HepG2 (cell line): ENCODE measurements at regions not wholly inside any gene's neighbourhood (a gene's known extent, or its start where the extent isn't known, plus 50 kb on each side); places are given as distances from the start of the nearest gene placed in this dataset.

Source experiments
- CREB1 ChIP-seq, 2 experiments: fragments of 450-650 bp in 1 of 2; IDR thresholded peaks; 2 replicates each; pipeline ENCODE4 v1.6.1; 2016 to 2017; ENCODE audit warnings: control low read depth in 1 of 2, mild to moderate bottlenecking in 1 of 2, missing compliant biosample characterization in 1 of 2, missing genetic modification characterization in 1 of 2
- MED1 ChIP-seq: sonication (generic); formaldehyde crosslinking; IDR thresholded peaks from 2 replicates; pipeline ENCODE4 v1.4.0; 2020; ENCODE audit warnings: missing genetic modification reagents
- NFKBIZ ChIP-seq: IDR thresholded peaks from 2 replicates; pipeline ENCODE4 v1.6.1; 2018; ENCODE audit warnings: missing genetic modification reagents, missing compliant biosample characterization
- PRMT3 ChIP-seq: sonication (generic); formaldehyde crosslinking; IDR thresholded peaks from 2 replicates; pipeline ENCODE4 v1.8.1; 2022; ENCODE audit warnings: low read depth, mild to moderate bottlenecking, moderate library complexity, missing genetic modification reagents, borderline replicate concordance
- RFX5 ChIP-seq: IDR thresholded peaks from 2 replicates; pipeline ENCODE4 v1.6.1; 2011; ENCODE audit warnings: low read depth, low read length, improper control_type of control experiment
- SIN3A ChIP-seq: IDR thresholded peaks from 2 replicates; pipeline ENCODE4 v1.6.1; 2011; ENCODE audit warnings: low read depth, mild to moderate bottlenecking, control low read depth, low read length, borderline replicate concordance
- ZSCAN21 ChIP-seq: sonication (generic); formaldehyde crosslinking; IDR thresholded peaks from 2 replicates; pipeline ENCODE4 v1.8.0; 2022; ENCODE audit warnings: mild to moderate bottlenecking, missing genetic modification reagents, moderate library complexity, borderline replicate concordance
- TF ChIP-seq, protein P1 (sequence below): sonication (generic); formaldehyde crosslinking; IDR thresholded peaks from 2 replicates; pipeline ENCODE4 v1.5.0; 2020; ENCODE audit warnings: mild to moderate bottlenecking, missing genetic modification reagents, moderate library complexity

DNA sequence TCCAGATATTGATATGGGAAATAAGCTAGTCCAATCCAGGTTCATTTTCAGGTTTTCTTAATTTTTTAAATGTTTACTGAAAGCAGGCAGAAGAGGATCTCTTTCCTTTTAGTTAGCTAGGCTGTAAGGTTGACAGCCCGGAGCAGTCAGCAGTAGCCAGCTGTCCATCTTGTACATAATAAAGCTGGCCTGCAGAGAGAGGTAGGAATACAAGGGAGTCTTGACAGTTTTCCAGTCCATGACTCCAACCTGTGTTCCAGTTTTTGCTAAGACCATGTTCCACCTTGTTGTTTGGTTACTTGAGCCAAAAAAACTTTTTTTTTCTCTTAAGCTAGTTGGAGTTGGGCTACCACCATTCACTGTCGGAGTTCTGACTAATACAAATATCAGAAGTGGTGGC, 402.7 kb upstream of the TEX13C start:
- TF ChIP-seq SIN3A = no peak
- TF ChIP-seq, protein P1, sequence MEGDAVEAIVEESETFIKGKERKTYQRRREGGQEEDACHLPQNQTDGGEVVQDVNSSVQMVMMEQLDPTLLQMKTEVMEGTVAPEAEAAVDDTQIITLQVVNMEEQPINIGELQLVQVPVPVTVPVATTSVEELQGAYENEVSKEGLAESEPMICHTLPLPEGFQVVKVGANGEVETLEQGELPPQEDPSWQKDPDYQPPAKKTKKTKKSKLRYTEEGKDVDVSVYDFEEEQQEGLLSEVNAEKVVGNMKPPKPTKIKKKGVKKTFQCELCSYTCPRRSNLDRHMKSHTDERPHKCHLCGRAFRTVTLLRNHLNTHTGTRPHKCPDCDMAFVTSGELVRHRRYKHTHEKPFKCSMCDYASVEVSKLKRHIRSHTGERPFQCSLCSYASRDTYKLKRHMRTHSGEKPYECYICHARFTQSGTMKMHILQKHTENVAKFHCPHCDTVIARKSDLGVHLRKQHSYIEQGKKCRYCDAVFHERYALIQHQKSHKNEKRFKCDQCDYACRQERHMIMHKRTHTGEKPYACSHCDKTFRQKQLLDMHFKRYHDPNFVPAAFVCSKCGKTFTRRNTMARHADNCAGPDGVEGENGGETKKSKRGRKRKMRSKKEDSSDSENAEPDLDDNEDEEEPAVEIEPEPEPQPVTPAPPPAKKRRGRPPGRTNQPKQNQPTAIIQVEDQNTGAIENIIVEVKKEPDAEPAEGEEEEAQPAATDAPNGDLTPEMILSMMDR = no peak
- TF ChIP-seq PRMT3 (CRISPR knock-in tag) = no peak
- TF ChIP-seq RFX5 = no peak
- TF ChIP-seq CREB1 (IDR thresholded peaks at IDR 0.05) = no peak
- TF ChIP-seq CREB1 (CRISPR knock-in tag; IDR thresholded peaks at IDR 0.05) = no peak
- TF ChIP-seq ZSCAN21 (CRISPR knock-in tag) = no peak
- no peak for TF ChIP-seq NFKBIZ
- no peak for TF ChIP-seq MED1 (CRISPR knock-in tag)
